HepG2 (cell line): ENCODE measurements at regions not wholly inside any gene's neighbourhood (a gene's known extent, or its start where the extent isn't known, plus 50 kb on each side); places are given as distances from the start of the nearest gene placed in this dataset.

Source experiments
- FOXA3 ChIP-seq: IDR thresholded peaks from 2 replicates; pipeline ENCODE4 v1.6.1; 2016; ENCODE audit warnings: missing genetic modification reagents, missing compliant biosample characterization
- HCFC1 ChIP-seq: fragments of 150-350 bp; IDR thresholded peaks from 2 replicates; pipeline ENCODE4 v1.6.1; 2014; ENCODE audit warnings: low read depth, low read length
- HMGA1 ChIP-seq: sonication (generic); formaldehyde crosslinking; conservative IDR thresholded peaks from 2 replicates; pipeline ENCODE4 v1.4.0; 2020; ENCODE audit warnings: missing genetic modification reagents
- KMT2A ChIP-seq: sonication (generic); formaldehyde crosslinking; IDR thresholded peaks from 2 replicates; pipeline ENCODE4 v1.4.0; 2020; ENCODE audit warnings: missing genetic modification reagents
- ZNF564 ChIP-seq: sonication (generic); formaldehyde crosslinking; IDR thresholded peaks from 2 replicates; pipeline ENCODE4 v1.8.1; 2023; ENCODE audit warnings: mild to moderate bottlenecking, missing genetic modification reagents
- ZNF678 ChIP-seq: sonication (generic); formaldehyde crosslinking; IDR thresholded peaks from 2 replicates; pipeline ENCODE4 v1.4.0; 2020; ENCODE audit warnings: mild to moderate bottlenecking, missing genetic modification reagents
- TF ChIP-seq, protein P1 (sequence below): IDR thresholded peaks from 2 replicates; pipeline ENCODE4 v1.6.1; 2012; ENCODE audit warnings: low read length, improper control_type of control experiment
- TF ChIP-seq, protein P2 (sequence below): IDR thresholded peaks from 2 replicates; pipeline ENCODE4 v1.6.1; 2012; ENCODE audit warnings: low read depth, low read length, improper control_type of control experiment
- TF ChIP-seq, protein P3 (sequence below): sonication (generic); IDR thresholded peaks from 2 replicates; pipeline ENCODE4 v1.6.1; 2016; ENCODE audit warnings: low read depth, borderline replicate concordance

DNA sequence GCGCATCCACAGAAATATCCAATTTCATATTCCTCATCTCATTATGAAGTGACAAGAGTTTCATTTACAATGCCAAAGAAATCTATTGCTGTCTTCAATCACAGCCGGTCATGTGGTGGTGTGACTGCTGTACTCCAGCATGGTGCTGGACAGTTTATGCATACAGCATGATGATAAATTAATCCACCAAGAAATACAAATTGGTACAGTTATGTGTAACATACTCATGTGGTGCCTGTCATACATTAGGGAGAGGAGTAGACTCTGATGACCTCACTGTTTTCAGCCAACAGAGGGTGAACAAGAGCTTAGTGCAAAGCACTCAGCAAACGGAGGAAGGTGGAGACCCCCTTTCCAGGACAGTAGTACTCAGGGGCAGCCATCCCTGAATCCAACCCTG, 178.4 kb upstream of the SYNDIG1 start (continued):
- TF ChIP-seq, protein P1, sequence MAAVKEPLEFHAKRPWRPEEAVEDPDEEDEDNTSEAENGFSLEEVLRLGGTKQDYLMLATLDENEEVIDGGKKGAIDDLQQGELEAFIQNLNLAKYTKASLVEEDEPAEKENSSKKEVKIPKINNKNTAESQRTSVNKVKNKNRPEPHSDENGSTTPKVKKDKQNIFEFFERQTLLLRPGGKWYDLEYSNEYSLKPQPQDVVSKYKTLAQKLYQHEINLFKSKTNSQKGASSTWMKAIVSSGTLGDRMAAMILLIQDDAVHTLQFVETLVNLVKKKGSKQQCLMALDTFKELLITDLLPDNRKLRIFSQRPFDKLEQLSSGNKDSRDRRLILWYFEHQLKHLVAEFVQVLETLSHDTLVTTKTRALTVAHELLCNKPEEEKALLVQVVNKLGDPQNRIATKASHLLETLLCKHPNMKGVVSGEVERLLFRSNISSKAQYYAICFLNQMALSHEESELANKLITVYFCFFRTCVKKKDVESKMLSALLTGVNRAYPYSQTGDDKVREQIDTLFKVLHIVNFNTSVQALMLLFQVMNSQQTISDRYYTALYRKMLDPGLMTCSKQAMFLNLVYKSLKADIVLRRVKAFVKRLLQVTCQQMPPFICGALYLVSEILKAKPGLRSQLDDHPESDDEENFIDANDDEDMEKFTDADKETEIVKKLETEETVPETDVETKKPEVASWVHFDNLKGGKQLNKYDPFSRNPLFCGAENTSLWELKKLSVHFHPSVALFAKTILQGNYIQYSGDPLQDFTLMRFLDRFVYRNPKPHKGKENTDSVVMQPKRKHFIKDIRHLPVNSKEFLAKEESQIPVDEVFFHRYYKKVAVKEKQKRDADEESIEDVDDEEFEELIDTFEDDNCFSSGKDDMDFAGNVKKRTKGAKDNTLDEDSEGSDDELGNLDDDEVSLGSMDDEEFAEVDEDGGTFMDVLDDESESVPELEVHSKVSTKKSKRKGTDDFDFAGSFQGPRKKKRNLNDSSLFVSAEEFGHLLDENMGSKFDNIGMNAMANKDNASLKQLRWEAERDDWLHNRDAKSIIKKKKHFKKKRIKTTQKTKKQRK: no peak
- no peak for TF ChIP-seq FOXA3 (CRISPR knock-in tag)
- no peak for TF ChIP-seq HMGA1
- TF ChIP-seq HCFC1: no peak
- TF ChIP-seq ZNF564 (CRISPR knock-in tag): no peak
- TF ChIP-seq, protein P2, sequence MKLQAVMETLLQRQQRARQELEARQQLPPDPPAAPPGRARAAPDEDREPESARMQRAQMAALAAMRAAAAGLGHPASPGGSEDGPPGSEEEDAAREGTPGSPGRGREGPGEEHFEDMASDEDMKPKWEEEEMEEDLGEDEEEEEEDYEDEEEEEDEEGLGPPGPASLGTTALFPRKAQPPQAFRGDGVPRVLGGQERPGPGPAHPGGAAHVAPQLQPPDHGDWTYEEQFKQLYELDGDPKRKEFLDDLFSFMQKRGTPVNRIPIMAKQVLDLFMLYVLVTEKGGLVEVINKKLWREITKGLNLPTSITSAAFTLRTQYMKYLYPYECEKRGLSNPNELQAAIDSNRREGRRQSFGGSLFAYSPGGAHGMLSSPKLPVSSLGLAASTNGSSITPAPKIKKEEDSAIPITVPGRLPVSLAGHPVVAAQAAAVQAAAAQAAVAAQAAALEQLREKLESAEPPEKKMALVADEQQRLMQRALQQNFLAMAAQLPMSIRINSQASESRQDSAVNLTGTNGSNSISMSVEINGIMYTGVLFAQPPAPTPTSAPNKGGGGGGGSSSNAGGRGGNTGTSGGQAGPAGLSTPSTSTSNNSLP: no peak
- TF ChIP-seq ZNF678 (CRISPR knock-in tag): no peak
- no peak for TF ChIP-seq KMT2A (CRISPR knock-in tag)
- TF ChIP-seq, protein P3, sequence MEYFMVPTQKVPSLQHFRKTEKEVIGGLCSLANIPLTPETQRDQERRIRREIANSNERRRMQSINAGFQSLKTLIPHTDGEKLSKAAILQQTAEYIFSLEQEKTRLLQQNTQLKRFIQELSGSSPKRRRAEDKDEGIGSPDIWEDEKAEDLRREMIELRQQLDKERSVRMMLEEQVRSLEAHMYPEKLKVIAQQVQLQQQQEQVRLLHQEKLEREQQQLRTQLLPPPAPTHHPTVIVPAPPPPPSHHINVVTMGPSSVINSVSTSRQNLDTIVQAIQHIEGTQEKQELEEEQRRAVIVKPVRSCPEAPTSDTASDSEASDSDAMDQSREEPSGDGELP: no peak
